CD4-positive, alpha-beta T cell (primary cell): ENCODE measurements at regions not wholly inside any gene's neighbourhood (a gene's known extent, or its start where the extent isn't known, plus 50 kb on each side); places are given as distances from the start of the nearest gene placed in this dataset.

ENCODE experiments used
- ATAC-seq: fragments of 200-7000 bp; cut with Tn5 transposase; one replicate; pipeline ENCODE4 v1.10.0; 2022; ENCODE audit warnings: mild to moderate bottlenecking; ENCODE audit not compliant: poor library complexity
- CTCF ChIA-PET: fragments of 350-600 bp; sonication (Branson Sonifier 250); formaldehyde crosslinking; loops from one replicate; lab custom pipeline; 2021; ENCODE audit warnings: antibody characterized with exemption, inconsistent platforms; lab: Charles Lee
- POLR2A ChIA-PET: fragments of 350-600 bp; sonication (Branson Sonifier 250); formaldehyde crosslinking; loops from one replicate; lab custom pipeline; 2021; ENCODE audit warnings: antibody characterized with exemption, inconsistent platforms; lab: Charles Lee
- DNase-seq, 14 experiments: peaks; one replicate each; pipeline ENCODE4 v3.0.0-alpha.2; 2013 to 2020; ENCODE audit warnings: mixed read lengths in 2 of 14
- H3K27ac ChIP-seq, 2 donors: one replicate each; pipeline versions ENCODE4 v1.5.1 to v1.7.0; 2013; ENCODE audit warnings: low read length in 2 of 2, low read depth in 1 of 2, mild to moderate bottlenecking in 1 of 2
- H3K27me3 ChIP-seq, 2 experiments: 1 replicate in 1 of 2; 2 replicates in 1 of 2; pipeline versions ENCODE4 v1.6.1 to v1.7.0; 2013; ENCODE audit warnings: low read length in 2 of 2, control low read depth in 1 of 2, mild to moderate bottlenecking in 1 of 2, moderate library complexity in 1 of 2; ENCODE audit not compliant: insufficient read depth in 2 of 2, control insufficient read depth in 1 of 2
- H3K36me3 ChIP-seq: one replicate; pipeline ENCODE4 v1.6.1; 2013; ENCODE audit warnings: low read length, control low read depth; ENCODE audit not compliant: insufficient read depth
- H3K4me1 ChIP-seq: one replicate; pipeline ENCODE4 v1.6.1; 2013; ENCODE audit warnings: low read length, control low read depth; ENCODE audit not compliant: insufficient read depth
- H3K4me3 ChIP-seq: one replicate; pipeline ENCODE4 v1.5.1; 2013; ENCODE audit warnings: mild to moderate bottlenecking, low read length, moderate library complexity
- H3K9me3 ChIP-seq, 2 experiments: 1 replicate in 1 of 2; 2 replicates in 1 of 2; pipeline versions ENCODE4 v1.6.1 to v1.7.0; 2013; ENCODE audit warnings: low read length in 2 of 2, mild to moderate bottlenecking in 2 of 2, control low read depth in 1 of 2, moderate library complexity in 1 of 2; ENCODE audit not compliant: control insufficient read depth in 1 of 2, insufficient read depth in 1 of 2
- H3K27ac Mint-ChIP-seq: one replicate; pipeline ENCODE4 v1.8.0; 2020; ENCODE audit warnings: mixed read lengths
- H3K27me3 Mint-ChIP-seq: one replicate; pipeline ENCODE4 v1.8.0; 2021; ENCODE audit warnings: mixed read lengths
- H3K36me3 Mint-ChIP-seq: one replicate; pipeline ENCODE4 v1.8.0; 2021; ENCODE audit warnings: low read depth, mixed read lengths
- H3K4me1 Mint-ChIP-seq: one replicate; pipeline ENCODE4 v1.8.0; 2021; ENCODE audit warnings: low read depth, mixed read lengths
- H3K4me3 Mint-ChIP-seq: one replicate; pipeline ENCODE4 v1.8.0; 2020; ENCODE audit warnings: mild to moderate bottlenecking, mixed read lengths
- H3K9me3 Mint-ChIP-seq: one replicate; pipeline ENCODE4 v1.8.0; 2020; ENCODE audit warnings: mixed read lengths
- CTCF ChIP-seq: fragments of 200-600 bp; IDR thresholded peaks from one replicate; pipeline ENCODE4 v1.8.0; 2022; ENCODE audit warnings: antibody characterized with exemption, mild to moderate bottlenecking
- intact Hi-C, 2 experiments: fragments of 100-400 bp; cut with DNase I in 1 of 2; cut with micrococcal nuclease in 1 of 2; formaldehyde crosslinking; loops; one replicate each; pipeline versions ENCODE4 v1.15.1 to v1.9.0; 2023 to 2025; cut with DNase I, micrococcal nuclease

- H3K36me3 Mint-ChIP-seq = no peaks in the 10 kb centered on the region
- no peaks in the 10 kb centered on the region for H3K27me3 ChIP-seq
- no peak for ATAC-seq
- H3K27me3 Mint-ChIP-seq = peaks cover 14% of the 10 kb centered on the region
- no peaks in the 10 kb centered on the region for H3K4me1 ChIP-seq
- no peak overlapping the region for H3K27ac Mint-ChIP-seq
- no peak for TF ChIP-seq CTCF
- no peaks in the 10 kb centered on the region for H3K36me3 ChIP-seq
- ChIA-PET POLR2A (no interaction called here), CTCF (no interaction called here)
- intact Hi-C loops = no loop called here
- H3K4me3 ChIP-seq = no peak overlapping the region
- no peaks in the 10 kb centered on the region for H3K9me3 ChIP-seq
- no peak overlapping the region for H3K4me3 Mint-ChIP-seq
- DNase-seq = no peak
- no peak overlapping the region for H3K27ac ChIP-seq
- no peaks in the 10 kb centered on the region for H3K4me1 Mint-ChIP-seq
- H3K9me3 Mint-ChIP-seq = no peaks in the 10 kb centered on the region
Observed at GRCh38 chr15:35746121-35746520, 200.2 kb upstream of the DPH6 start.

- H3K36me3 ChIP-seq = no peaks in the 10 kb centered on the region
- intact Hi-C loops = no loop called here
- no peak overlapping the region for H3K27ac Mint-ChIP-seq
- H3K4me1 Mint-ChIP-seq = no peaks in the 10 kb centered on the region
- TF ChIP-seq CTCF = no peak
- DNase-seq (no peak), ATAC-seq (no peak)
- H3K27me3 Mint-ChIP-seq = peaks cover 21% of the 10 kb centered on the region
- no peak overlapping the region for H3K4me3 Mint-ChIP-seq
- no peaks in the 10 kb centered on the region for H3K4me1 ChIP-seq
- H3K9me3 ChIP-seq = no peaks in the 10 kb centered on the region
- H3K27me3 ChIP-seq = no peaks in the 10 kb centered on the region
- H3K36me3 Mint-ChIP-seq = no peaks in the 10 kb centered on the region
- no peaks in the 10 kb centered on the region for H3K9me3 Mint-ChIP-seq
- ChIA-PET CTCF (no interaction called here), POLR2A (no interaction called here)
- H3K4me3 ChIP-seq = no peak overlapping the region
- no peak overlapping the region for H3K27ac ChIP-seq
Observed at GRCh38 chr15:35748105-35748504, 202.1 kb upstream of the DPH6 start.

GRCh38 chr15:35750051-35750450 lies 204.1 kb upstream of the DPH6 start:
- no peak overlapping the region for H3K27ac ChIP-seq
- ChIA-PET CTCF (no interaction called here), POLR2A (no interaction called here)
- DNase-seq (no peak), ATAC-seq (no peak)
- Mint-ChIP-seq H3K4me3 (no peak overlapping the region), H3K36me3 (no peaks in the 10 kb centered on the region), H3K9me3 (no peaks in the 10 kb centered on the region), H3K27me3 (peaks cover 18% of the 10 kb centered on the region), H3K4me1 (no peaks in the 10 kb centered on the region), H3K27ac (no peak overlapping the region)
- no peaks in the 10 kb centered on the region for H3K4me1 ChIP-seq
- no peak for TF ChIP-seq CTCF
- H3K36me3 ChIP-seq = no peaks in the 10 kb centered on the region
- H3K9me3 ChIP-seq = no peaks in the 10 kb centered on the region
- intact Hi-C loops = no loop called here
- H3K27me3 ChIP-seq = no peaks in the 10 kb centered on the region
- no peak overlapping the region for H3K4me3 ChIP-seq
